Kidney glomerular epithelial cell (primary cell): ENCODE measurements at regions not wholly inside any gene's neighbourhood (a gene's known extent, or its start where the extent isn't known, plus 50 kb on each side); places are given as distances from the start of the nearest gene placed in this dataset.
"Not testable (repeated sequence)": the region's sequence is repeated elsewhere in the genome, so short reads cannot be mapped to it uniquely, and the experiment has no call there.

Experiments used
- DNase-seq: peaks from one replicate; lab custom pipeline; 2025; lab: John Stamatoyannopoulos, UW

DNA sequence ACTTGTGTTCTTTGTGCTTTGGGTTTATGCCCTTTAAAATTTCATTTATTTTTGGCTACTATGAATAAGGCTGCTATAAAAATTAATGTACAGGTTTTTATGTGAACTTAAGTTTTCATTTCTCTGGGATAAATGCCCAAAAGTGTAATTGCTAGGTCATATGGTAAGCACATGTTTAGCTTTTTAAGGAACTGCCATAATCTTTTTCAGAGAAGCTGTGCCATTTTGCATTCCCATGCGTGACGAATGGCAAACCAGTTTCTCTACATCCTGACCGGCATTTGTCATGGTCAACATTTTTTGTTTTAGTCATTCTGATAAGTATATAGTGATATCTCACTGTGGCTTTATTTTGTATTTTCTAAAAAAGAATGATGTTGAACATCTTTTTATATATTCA lies 236.0 kb upstream of the SGK1 start:
- no peak for DNase-seq

DNA sequence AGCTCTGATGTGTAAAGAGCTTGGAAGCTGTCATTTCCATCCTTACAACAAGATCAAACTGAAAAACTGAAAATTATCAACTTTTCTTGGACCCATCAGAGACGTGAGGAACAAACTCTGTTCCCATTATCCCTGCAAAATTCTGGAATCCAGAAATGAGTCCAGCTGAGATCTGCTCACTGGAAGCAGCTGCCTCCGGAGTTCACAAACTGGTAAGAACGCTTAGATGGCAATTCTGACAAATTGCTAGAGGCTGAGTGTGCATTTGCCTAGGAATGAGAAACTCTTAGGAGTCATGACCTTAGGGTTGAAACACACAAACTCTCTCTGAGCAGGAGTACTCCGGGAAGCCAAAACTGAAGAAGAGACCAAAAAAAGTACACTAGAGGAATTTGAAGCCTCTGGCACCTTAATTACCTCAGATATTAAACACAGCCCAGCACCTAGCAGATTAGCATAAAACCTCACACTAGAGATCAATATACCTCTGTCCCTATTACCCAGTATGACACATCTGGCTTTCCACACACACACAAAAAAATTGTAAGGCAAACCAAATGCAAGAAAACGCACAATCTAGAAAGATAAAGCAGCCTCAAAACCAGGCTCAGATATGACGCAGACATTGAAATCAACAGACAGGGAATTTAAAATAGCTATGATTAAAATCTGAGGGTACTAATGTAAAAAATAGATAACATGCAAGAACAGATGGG lies 233.5 kb upstream of the SGK1 start:
- DNase-seq = peak; percentile 33

DNA sequence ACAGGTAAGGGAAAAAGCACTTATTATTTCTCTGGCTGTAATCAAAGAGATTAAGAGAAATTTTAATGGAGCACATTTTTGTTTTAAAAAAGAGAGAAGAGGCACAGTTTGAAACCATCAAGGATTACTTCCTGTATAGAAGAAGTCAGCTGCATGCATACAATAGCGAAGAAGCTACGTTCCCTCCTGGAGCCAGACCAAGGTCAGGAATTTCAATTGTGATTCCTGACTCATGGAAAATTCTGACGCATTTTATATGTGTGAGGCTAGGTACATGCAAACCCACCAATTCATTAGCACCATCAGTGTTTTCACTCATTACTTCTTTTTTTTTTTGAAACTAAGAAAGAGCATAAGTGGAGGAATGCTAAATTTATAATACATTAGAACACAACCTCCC lies 232.7 kb upstream of the SGK1 start:
- DNase-seq = no peak

- no peak for DNase-seq
These were observed 231.9 kb upstream of the SGK1 start for GRCh38 chr6:134549854-134550253.

DNA sequence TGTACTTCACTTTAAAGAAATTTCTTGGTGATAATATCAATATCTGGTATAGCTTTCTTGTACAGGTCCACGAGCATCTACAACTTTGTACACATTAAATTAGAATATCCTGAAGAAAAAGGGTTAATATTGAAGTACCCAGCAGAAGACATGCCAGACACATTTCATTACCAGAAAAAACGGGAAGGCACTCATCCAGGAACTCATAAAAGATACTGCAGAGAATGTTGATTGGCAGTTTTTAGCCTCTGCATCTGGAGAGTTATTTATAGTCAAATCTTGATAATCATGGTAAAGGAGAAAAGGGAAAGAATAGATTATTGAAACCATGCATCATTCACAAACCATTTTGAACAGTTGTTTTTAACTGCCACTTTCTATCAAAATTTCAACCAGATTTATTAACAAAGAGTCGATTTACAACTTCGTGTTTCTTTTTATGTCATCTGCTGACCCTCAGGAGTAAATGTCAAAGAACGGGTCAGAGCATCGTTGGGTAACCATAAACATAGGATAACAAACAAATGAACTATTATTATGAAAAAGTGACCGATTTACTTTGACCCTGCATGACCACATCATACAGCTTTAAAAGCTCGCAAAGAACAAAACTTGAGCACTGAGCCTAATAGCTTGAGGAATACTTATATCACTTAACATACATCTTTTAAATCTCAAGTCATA lies 229.2 kb upstream of the SGK1 start:
- no peak for DNase-seq

DNA sequence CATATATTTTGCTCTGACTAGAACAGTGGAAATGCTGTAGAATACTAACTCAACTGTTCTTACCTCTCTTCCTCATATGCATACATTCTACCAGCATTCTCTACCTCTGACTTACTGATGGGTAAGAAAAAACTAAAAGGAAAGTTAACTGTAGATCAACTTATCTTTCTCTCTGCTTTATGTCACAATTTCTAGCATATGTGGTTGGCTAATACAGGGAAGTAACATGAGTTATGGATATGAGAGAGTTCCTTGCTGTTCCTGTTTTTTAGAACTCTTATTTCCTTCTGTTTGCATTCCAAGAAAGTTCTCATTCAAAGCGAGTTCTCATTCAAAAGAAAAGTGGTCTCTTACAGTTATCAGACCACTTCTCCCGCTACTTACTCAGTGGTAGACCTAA lies 226.8 kb upstream of the SGK1 start:
- DNase-seq = no peak

DNA sequence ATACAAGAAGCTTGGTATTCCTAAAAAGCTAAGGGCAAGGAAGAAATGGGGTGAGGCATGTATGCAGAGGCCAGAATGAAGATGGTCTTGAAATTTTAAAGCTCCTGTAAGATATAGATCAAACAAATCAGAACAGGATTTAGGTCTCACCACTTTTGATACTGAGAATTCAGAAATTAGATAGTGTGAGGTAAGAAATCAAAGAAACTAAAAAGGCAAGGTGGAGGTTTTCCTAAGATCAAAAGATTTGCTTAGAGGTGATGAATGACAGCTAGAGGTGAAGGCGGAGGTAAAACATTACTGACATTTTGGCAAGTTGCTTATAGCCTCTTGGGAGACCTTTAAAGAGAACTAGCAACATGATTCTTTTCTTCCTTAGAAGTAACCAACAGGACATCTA lies 225.2 kb upstream of the SGK1 start:
- no peak for DNase-seq

GRCh38 chr6:134541001-134541400 lies 223.1 kb upstream of the SGK1 start:
- no peak for DNase-seq

GRCh38 chr6:134539865-134540323 lies 222.0 kb upstream of the SGK1 start:
- no peak for DNase-seq

DNA sequence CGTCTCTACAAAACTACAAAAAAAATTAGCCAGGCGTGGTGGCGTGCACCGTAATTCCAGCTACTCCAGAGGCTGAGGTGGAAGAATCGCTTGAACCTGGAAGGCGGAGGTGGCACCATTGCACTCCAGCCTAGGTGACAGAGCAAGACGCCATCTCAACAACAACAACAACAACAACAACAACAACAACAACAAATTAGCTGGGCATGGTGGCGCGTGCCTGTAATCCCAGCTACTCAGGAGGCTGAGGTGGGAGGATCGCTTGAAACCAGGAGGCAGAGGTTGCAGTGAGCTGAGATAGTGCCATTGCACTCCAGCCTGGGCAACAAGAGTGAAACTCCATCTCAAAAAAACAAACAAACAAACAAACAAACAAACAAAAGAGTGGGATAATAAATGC lies 219.9 kb upstream of the SGK1 start:
- DNase-seq = not testable (repeated sequence)

DNA sequence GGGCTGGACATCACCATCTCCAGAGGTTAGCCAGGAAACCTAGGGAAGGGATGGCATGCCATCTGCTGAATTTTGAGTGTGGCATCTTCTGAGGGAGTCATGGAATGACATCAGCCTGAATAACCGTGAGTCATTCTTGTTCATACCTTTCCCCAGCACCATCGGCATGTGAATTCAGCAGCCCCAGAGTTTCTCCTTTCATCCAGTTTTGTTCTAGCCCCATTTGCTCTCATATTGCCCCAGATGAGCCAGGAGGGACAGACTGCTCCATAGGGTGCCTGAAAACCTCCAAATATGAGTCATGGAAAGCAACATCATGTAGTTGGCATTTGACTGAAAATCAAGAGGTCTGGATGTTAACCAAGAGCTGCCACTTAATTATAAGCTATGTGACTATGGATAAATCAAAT lies 219.2 kb upstream of the SGK1 start:
- peak; percentile 88 for DNase-seq

GRCh38 chr6:134535831-134536230 lies 217.9 kb upstream of the SGK1 start:
- no peak for DNase-seq

GRCh38 chr6:134534708-134535149 lies 216.8 kb upstream of the SGK1 start:
- DNase-seq = peak; percentile 24

GRCh38 chr6:134533991-134534390 lies 216.1 kb upstream of the SGK1 start:
- no peak for DNase-seq

DNA sequence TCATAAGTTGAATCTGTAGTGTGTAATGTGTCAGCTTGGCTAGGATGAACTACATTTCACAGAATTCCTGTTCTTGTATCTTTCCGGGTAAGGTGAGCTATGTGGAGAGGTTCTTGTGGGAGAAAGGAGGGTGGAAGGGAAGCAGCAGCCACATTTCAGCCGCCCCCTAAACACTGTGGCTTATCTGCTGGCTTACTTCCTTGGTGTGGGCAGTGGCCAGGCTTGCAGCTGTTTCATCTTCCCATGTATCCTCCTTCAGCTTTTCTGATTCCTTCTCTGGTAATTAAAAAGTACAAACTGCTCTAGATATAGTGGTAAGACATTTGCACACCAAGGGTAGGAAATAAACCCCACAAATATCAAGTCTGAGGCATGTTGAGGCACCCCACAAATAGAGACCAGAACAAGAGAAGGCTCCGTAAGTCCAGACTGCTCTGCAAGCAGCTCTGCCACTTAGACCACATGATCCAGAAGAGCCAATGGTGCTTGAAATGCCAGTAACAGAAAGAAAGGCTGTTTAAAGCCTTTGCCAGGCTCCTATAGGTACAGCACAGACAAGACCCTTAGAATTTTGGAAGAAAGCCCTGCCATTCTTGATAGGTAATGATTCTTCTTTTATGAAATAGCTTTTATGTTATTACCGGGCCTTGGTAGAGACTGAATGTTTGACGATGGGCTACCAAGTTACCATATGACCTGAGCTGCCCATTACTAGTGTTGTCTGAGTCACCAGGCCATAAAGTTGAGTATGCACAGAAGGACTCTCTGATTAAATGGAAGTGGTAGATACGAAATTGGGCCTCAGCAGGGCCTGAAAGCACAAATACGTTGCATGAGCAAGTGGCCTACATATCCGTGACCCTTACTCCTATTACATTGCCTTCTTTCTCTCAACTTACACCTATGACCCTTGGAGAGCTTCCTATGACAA lies 215.0 kb upstream of the SGK1 start:
- no peak for DNase-seq

DNA sequence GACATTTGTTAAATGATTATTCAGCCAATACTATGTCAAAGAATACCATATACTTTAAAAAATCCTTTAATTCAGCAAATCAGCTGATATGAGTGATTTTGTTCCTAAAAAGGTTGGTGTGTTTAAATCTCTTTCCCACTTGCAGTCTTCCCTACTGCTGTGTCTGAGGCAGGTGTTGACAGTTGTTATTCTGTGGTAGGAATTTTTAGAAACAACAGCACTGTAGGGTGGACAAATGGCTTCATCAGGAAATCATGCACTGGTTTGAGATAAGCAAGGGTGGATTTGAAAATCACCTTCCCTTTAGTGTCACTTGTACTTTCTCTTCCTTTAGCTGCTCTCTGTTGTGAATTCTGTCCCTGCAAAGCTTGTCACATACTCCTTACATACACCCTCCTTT lies 213.7 kb upstream of the SGK1 start:
- DNase-seq = no peak

DNA sequence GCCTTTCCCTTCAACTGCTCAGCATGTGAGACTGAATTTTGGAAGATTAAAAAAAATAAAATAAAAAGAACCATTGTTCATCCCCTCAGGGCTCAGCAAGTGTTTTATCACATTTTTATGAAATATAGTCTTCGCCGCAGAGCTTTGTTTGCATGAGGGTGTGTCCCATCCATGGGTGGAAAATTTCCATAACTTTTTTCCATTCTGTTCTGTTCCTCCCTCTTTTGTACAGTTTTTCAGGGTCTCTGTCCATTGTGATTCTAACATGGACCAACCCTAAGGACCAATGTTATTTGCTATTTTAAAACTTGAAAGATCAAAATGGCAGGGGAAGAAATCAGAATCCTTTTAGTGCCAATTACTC lies 213.3 kb upstream of the SGK1 start:
- no peak for DNase-seq

DNA sequence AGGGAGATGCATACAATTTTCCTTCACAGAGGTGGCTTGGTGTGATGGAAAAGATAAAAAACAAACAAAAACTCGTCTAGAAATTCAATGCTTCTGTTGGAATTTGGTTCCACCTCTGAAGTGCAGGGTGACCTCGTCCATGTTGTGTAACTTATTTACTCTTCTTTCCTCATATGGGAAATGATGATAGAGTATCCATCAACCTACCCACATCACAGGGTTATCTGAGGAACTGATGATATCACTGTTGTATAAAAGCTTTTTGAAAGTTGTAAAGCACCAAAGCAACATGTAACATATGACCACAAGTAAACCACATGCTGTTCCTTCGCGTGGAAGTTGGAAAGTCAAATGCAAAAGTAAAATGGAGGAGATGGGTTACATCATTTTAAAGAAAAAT lies 212.0 kb upstream of the SGK1 start:
- peak; percentile 8 for DNase-seq

- no peak for DNase-seq
These were observed 211.4 kb upstream of the SGK1 start for GRCh38 chr6:134529305-134529704.

GRCh38 chr6:134527108-134527787 lies 209.3 kb upstream of the SGK1 start:
- DNase-seq = no peak

DNA sequence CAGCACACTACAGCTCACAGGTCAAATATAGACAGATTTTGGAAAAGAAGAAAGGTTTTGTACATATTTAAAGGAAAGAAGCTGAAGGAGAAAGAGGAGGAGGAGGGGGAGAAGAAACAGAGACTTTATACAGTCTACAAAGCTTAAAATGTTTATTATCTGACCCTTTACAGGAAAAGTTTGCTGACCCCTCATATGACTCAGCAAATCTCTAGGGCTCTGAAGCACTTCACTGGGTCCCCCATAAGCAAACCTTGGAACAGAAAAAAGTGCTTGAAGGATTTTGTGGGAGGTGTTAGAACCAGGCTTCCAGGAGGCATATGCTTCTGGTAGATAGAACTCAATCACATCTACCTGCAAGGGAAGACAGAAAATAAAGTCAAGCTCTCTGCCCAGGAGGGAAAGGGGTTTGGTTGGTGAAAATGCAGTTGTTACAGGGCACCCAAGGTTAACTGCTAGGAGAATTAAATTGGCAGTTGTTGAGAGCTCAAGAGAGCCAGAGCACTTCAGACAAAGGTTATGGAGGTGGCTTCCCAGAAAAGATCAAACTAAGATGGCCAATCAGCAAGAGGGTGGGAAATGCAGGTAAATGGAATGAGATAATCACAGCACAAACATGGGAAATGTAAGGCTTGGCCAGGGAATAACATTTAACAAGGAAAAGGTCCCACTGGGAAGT lies 207.4 kb upstream of the SGK1 start:
- DNase-seq = no peak
